Ramos (cell line): ENCODE measurements at regions not wholly inside any gene's neighbourhood (a gene's known extent, or its start where the extent isn't known, plus 50 kb on each side); places are given as distances from the start of the nearest gene placed in this dataset.
"Not testable (repeated sequence)": the region's sequence is repeated elsewhere in the genome, so short reads cannot be mapped to it uniquely, and the experiment has no call there.

Experiments used
- in situ Hi-C: fragments of 300-500 bp; cut with MboI; formaldehyde crosslinking; loops from one replicate; pipeline ENCODE4 v1.14.3; 2022; ENCODE audit warnings: low sequenced_read_pairs; ENCODE audit not compliant: unreplicated experiment

GRCh38 chr7:39758234-39758970, 135.0 kb downstream of the RALA start:
- in situ Hi-C loops = no loop called here

- in situ Hi-C loops = no loop called here
Observed at GRCh38 chr7:39761449-39761848, 138.1 kb downstream of the RALA start.

- in situ Hi-C loops = not testable (repeated sequence)
Observed at GRCh38 chr7:39762466-39762865, 139.1 kb downstream of the RALA start.

GRCh38 chr7:39762881-39763280, 139.5 kb downstream of the RALA start:
- in situ Hi-C loops = not testable (repeated sequence)

- in situ Hi-C loops = not testable (repeated sequence)
Observed at GRCh38 chr7:39765833-39766232, 142.5 kb downstream of the RALA start.

GRCh38 chr7:39768439-39768838, 145.1 kb downstream of the RALA start:
- in situ Hi-C loops = not testable (repeated sequence)

GRCh38 chr7:39774341-39774851, 151.0 kb downstream of the RALA start:
- in situ Hi-C loops = not testable (repeated sequence)

GRCh38 chr7:39781557-39781956, 158.2 kb downstream of the RALA start:
- in situ Hi-C loops = not testable (repeated sequence)

- in situ Hi-C loops = not testable (repeated sequence)
Observed at GRCh38 chr7:39786440-39786839, 163.1 kb downstream of the RALA start.

GRCh38 chr7:39791035-39791434, 159.0 kb upstream of the CDK13 start:
- in situ Hi-C loops = not testable (repeated sequence)

GRCh38 chr7:39791911-39792310, 158.1 kb upstream of the CDK13 start:
- in situ Hi-C loops = not testable (repeated sequence)

GRCh38 chr7:39793026-39793425, 157.0 kb upstream of the CDK13 start:
- in situ Hi-C loops = not testable (repeated sequence)

- in situ Hi-C loops = not testable (repeated sequence)
Observed at GRCh38 chr7:39793851-39794250, 156.2 kb upstream of the CDK13 start.

GRCh38 chr7:39796947-39797346, 153.1 kb upstream of the CDK13 start:
- in situ Hi-C loops = not testable (repeated sequence)

GRCh38 chr7:39798077-39798476, 152.0 kb upstream of the CDK13 start:
- in situ Hi-C loops = not testable (repeated sequence)

- in situ Hi-C loops = no loop called here
Observed at GRCh38 chr7:39808796-39809481, 141.1 kb upstream of the CDK13 start.

- in situ Hi-C loops = no loop called here
Observed at GRCh38 chr7:39810204-39810642, 139.8 kb upstream of the CDK13 start.

- in situ Hi-C loops = no loop called here
Observed at GRCh38 chr7:39810710-39811109, 139.3 kb upstream of the CDK13 start.

- in situ Hi-C loops = no loop called here
Observed at GRCh38 chr7:39811161-39811614, 138.9 kb upstream of the CDK13 start.

- in situ Hi-C loops = no loop called here
Observed at GRCh38 chr7:39816462-39817060, 133.5 kb upstream of the CDK13 start.

- in situ Hi-C loops = no loop called here
Observed at GRCh38 chr7:39819514-39819913, 130.5 kb upstream of the CDK13 start.
